AG04450 (cell line): ENCODE measurements at regions not wholly inside any gene's neighbourhood (a gene's known extent, or its start where the extent isn't known, plus 50 kb on each side); places are given as distances from the start of the nearest gene placed in this dataset.

Experiments
- CTCF ChIA-PET: fragments of 300-600, 350-600 bp; formaldehyde crosslinking; extraction: SDS; loops from one replicate; lab custom pipeline; 2022; ENCODE audit warnings: antibody characterized with exemption, inconsistent platforms; lab: Charles Lee
- POLR2A ChIA-PET: fragments of 350-600 bp; formaldehyde crosslinking; extraction: SDS; loops from one replicate; lab custom pipeline; 2021; ENCODE audit warnings: antibody characterized with exemption, inconsistent platforms; lab: Yijun Ruan, JAX
- DNase-seq: peaks from one replicate; pipeline ENCODE4 v3.0.0-alpha.2; 2011; ENCODE audit warnings: low read depth, low spot score
- H3K27ac ChIP-seq: one replicate; pipeline ENCODE4 v1.5.1; 2012; ENCODE audit warnings: low read depth, low read length, control low read depth
- H3K27me3 ChIP-seq: one replicate; pipeline ENCODE4 v1.6.0; 2012; ENCODE audit warnings: low read length; ENCODE audit not compliant: control insufficient read depth, insufficient read depth
- H3K4me3 ChIP-seq: 2 replicates; pipeline ENCODE4 v1.5.1; 2011; ENCODE audit warnings: mild to moderate bottlenecking, low read depth, low read length, control low read depth
- H3K9me3 ChIP-seq: 2 replicates; pipeline ENCODE4 v1.5.1; 2012; ENCODE audit warnings: low read length; ENCODE audit not compliant: control insufficient read depth, insufficient read depth
- TF ChIP-seq, protein P1 (sequence below): IDR thresholded peaks from 2 replicates; pipeline ENCODE4 v1.5.1; 2011; ENCODE audit warnings: low read depth, low read length, control low read depth, inconsistent platforms

DNA sequence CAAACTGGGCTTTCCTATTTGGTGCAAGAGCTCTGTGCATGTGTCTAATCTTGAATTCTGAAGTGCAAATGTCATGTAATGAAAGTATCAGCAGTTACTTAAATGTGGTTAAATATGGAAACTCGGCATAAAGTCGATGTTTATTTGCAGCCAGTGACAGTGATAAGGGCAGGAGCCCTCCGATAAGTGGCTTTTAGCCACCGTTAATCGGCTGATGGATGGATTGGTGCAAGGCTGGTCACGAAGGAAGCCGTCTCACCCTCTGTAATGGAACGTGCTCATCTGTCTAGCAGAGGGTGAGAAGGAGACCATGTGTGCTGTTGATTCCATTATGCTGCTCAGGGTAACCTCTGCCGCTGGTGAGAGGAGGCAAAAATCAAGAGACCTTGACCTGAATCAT is 121.8 kb upstream of the PAX6 start:
- no peaks in the 10 kb centered on the region for H3K27me3 ChIP-seq
- CTCF ChIA-PET, result interaction anchor here (1.0 to 5.0 kb wide), 2 partner anchors 25 to 445 kb away, joined by 3 to 26 read pairs; no protein-coding TSS in a partner anchor
- DNase-seq, result no peak
- no peak overlapping the region for H3K4me3 ChIP-seq
- TF ChIP-seq, protein P1, sequence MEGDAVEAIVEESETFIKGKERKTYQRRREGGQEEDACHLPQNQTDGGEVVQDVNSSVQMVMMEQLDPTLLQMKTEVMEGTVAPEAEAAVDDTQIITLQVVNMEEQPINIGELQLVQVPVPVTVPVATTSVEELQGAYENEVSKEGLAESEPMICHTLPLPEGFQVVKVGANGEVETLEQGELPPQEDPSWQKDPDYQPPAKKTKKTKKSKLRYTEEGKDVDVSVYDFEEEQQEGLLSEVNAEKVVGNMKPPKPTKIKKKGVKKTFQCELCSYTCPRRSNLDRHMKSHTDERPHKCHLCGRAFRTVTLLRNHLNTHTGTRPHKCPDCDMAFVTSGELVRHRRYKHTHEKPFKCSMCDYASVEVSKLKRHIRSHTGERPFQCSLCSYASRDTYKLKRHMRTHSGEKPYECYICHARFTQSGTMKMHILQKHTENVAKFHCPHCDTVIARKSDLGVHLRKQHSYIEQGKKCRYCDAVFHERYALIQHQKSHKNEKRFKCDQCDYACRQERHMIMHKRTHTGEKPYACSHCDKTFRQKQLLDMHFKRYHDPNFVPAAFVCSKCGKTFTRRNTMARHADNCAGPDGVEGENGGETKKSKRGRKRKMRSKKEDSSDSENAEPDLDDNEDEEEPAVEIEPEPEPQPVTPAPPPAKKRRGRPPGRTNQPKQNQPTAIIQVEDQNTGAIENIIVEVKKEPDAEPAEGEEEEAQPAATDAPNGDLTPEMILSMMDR, result no peak
- no peaks in the 10 kb centered on the region for H3K9me3 ChIP-seq
- POLR2A ChIA-PET, result no interaction called here
- no peak overlapping the region for H3K27ac ChIP-seq

DNA sequence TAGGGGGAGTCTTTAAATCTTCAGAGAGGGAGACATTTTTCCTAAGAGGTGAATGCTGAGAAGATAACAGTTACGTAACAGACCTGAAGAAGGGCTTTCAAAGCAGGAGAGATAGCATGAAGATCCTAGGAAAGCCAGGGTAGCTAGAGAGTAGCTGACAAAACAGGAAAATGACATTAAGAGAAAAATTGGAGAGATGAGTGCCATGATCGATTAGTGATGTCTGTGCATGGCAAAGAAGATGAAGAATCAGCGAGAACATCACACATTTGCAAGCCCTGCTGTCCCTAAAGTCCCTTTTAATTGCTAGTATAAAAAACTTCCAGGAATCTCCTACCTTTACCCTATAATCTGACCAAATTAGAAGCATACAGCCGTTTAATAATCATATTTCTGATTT is 116.9 kb upstream of the PAX6 start:
- TF ChIP-seq, protein P1, result no peak
- no peak overlapping the region for H3K27ac ChIP-seq
- no peak overlapping the region for H3K4me3 ChIP-seq
- no peaks in the 10 kb centered on the region for H3K9me3 ChIP-seq
- no peak for DNase-seq
- H3K27me3 ChIP-seq, result no peaks in the 10 kb centered on the region
- ChIA-PET POLR2A (no interaction called here), CTCF (interaction anchor here (1.1 kb wide), 1 partner anchor 30 kb away, joined by 4 read pairs; no protein-coding TSS in a partner anchor)

DNA sequence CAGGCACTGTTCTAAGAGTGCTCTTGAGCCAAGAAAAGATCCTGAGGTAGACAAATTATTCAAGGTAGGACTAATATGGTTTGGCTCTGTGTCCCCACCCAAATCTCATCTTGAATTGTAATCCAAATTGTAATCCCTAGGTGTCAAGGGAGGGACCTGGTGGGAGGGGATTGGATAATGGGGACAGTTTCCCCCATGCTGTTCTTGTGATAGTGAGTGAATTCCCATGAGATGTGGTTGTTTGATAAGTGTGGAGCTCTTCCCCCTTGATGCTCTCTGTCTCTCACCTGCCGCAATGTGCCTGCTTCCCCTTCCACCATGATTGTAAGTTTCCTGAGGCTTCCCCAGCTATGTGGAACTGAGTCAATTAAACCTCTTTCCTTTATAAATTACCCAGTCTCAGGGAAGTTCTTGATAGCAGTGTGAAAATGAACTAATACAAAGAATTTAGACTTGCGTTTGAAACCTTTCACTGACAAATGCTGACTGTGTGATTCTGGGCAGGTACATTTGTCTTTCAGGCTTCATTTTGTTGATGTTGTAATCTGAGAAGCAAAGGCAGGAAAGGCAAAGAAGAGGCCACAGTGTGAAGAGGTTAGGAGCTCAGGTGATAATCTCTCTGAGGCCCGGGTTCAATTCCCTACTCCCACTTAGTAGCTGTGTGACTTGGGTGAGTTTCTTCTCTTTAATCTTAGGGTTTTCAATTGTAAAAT is 115.8 kb upstream of the PAX6 start:
- no peak overlapping the region for H3K27ac ChIP-seq
- no peak for DNase-seq
- TF ChIP-seq, protein P1, result no peak
- CTCF ChIA-PET, result interaction anchor here (1.1 kb wide), 1 partner anchor 31 kb away, joined by 4 read pairs; no protein-coding TSS in a partner anchor
- H3K9me3 ChIP-seq, result no peaks in the 10 kb centered on the region
- H3K4me3 ChIP-seq, result no peak overlapping the region
- no peaks in the 10 kb centered on the region for H3K27me3 ChIP-seq
- POLR2A ChIA-PET, result no interaction called here

DNA sequence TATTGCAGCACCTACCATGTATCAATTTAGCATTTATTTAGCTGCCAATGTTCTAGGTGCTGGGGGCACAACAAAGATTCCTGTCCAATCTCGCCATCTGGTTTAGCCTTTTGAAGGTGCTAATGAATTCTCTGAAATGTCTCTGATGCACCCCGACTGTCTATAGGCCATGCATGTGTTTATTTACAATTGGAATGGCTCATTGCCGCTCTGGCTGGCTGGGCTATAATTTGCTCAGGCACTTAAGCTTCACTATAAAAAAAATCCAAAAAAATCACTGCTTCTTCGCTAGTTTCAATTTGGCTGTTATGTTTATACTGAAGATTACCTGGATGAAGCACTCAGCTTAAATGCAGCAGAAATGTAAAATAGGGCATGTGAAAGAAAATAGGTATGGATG is 115.0 kb upstream of the PAX6 start:
- POLR2A ChIA-PET, result no interaction called here
- peaks cover 2% of the 10 kb centered on the region for H3K27me3 ChIP-seq
- no peaks in the 10 kb centered on the region for H3K9me3 ChIP-seq
- TF ChIP-seq, protein P1, result no peak
- H3K4me3 ChIP-seq, result no peak overlapping the region
- H3K27ac ChIP-seq, result no peak overlapping the region
- CTCF ChIA-PET, result no interaction called here
- no peak for DNase-seq

GRCh38 chr11:31922450-31922849 is 111.3 kb upstream of the PAX6 start:
- Histone ChIP-seq H3K4me3 (no peak overlapping the region), H3K9me3 (no peaks in the 10 kb centered on the region), H3K27me3 (peaks cover 2% of the 10 kb centered on the region), H3K27ac (no peak overlapping the region)
- CTCF ChIA-PET, result interaction anchor here (1.4 kb wide), 1 partner anchor 35 kb away, joined by 6 read pairs; no protein-coding TSS in a partner anchor
- no peak for DNase-seq
- POLR2A ChIA-PET, result no interaction called here
- TF ChIP-seq, protein P1, result no peak
